DOHH2 (cell line): ENCODE measurements at regions not wholly inside any gene's neighbourhood (a gene's known extent, or its start where the extent isn't known, plus 50 kb on each side); places are given as distances from the start of the nearest gene placed in this dataset.

Experiments
- H3F3A ChIP-seq: fragments of 200-600 bp; sonication (generic), shearing (Covaris generic); 2 replicates; pipeline ENCODE4 v1.6.0; 2016; ENCODE audit warnings: antibody characterized with exemption, mild to moderate bottlenecking; ENCODE audit not compliant: control insufficient read depth, insufficient read depth
- H3K27ac ChIP-seq: fragments of 200-600 bp; sonication (generic); 2 replicates; pipeline ENCODE4 v1.5.1; 2014; ENCODE audit warnings: low read depth, mild to moderate bottlenecking, low read length, moderate library complexity
- H3K27me3 ChIP-seq: fragments of 200-600 bp; sonication (generic); 2 replicates; pipeline ENCODE4 v1.6.1; 2014; ENCODE audit warnings: mild to moderate bottlenecking, low read length, mixed read lengths; ENCODE audit not compliant: control insufficient read depth
- H3K36me3 ChIP-seq: fragments of 200-600 bp; sonication (generic); 2 replicates; pipeline ENCODE4 v1.6.1; 2014; ENCODE audit warnings: mild to moderate bottlenecking, low read length, moderate library complexity, mixed read lengths; ENCODE audit not compliant: control insufficient read depth
- H3K4me1 ChIP-seq: fragments of 200-600 bp; sonication (generic); 2 replicates; pipeline ENCODE4 v1.6.1; 2014; ENCODE audit warnings: mild to moderate bottlenecking, low read length, mixed read lengths; ENCODE audit not compliant: control insufficient read depth
- H3K4me2 ChIP-seq: fragments of 200-600 bp; sonication (generic); 2 replicates; pipeline ENCODE4 v1.6.0; 2014; ENCODE audit warnings: mild to moderate bottlenecking, low read length, moderate library complexity
- H3K4me3 ChIP-seq: fragments of 200-600 bp; sonication (generic); 2 replicates; pipeline ENCODE4 v1.5.1; 2014; ENCODE audit warnings: mild to moderate bottlenecking, low read length, mixed read lengths
- H3K79me2 ChIP-seq: fragments of 200-600 bp; sonication (generic); 2 replicates; pipeline ENCODE4 v1.6.1; 2014; ENCODE audit warnings: mild to moderate bottlenecking, low read length, mixed read lengths; ENCODE audit not compliant: control insufficient read depth
- H3K9me2 ChIP-seq: fragments of 200-600 bp; sonication (generic); replicated peaks from 2 replicates; pipeline ENCODE4 v1.6.1; 2014; ENCODE audit warnings: mild to moderate bottlenecking, low read length, mixed read lengths; ENCODE audit not compliant: control insufficient read depth
- H3K9me3 ChIP-seq: fragments of 200-600 bp; sonication (generic); 2 replicates; pipeline ENCODE4 v1.6.1; 2014; ENCODE audit warnings: antibody characterized with exemption, low read length, mixed read lengths; ENCODE audit not compliant: control insufficient read depth, insufficient read depth
- H4K20me1 ChIP-seq: fragments of 200-600 bp; sonication (generic); 2 replicates; pipeline ENCODE4 v1.6.0; 2014; ENCODE audit warnings: low read depth, mild to moderate bottlenecking, antibody characterized with exemption, low read length, moderate library complexity; ENCODE audit not compliant: control insufficient read depth, insufficient read depth
- EZH2phosphoT487 ChIP-seq: fragments of 200-600 bp; sonication (generic); IDR thresholded peaks from 2 replicates; pipeline ENCODE4 v1.6.1; 2017; ENCODE audit warnings: borderline replicate concordance, mild to moderate bottlenecking, antibody characterized with exemption, low read length, moderate library complexity, mixed read lengths
- TF ChIP-seq, protein P1 (sequence below): fragments of 200-600 bp; sonication (generic); IDR thresholded peaks from one replicate; pipeline ENCODE4 v1.5.1; 2014; ENCODE audit warnings: antibody characterized with exemption, mild to moderate bottlenecking, low read depth, low read length; ENCODE audit not compliant: poor library complexity, severe bottlenecking

DNA sequence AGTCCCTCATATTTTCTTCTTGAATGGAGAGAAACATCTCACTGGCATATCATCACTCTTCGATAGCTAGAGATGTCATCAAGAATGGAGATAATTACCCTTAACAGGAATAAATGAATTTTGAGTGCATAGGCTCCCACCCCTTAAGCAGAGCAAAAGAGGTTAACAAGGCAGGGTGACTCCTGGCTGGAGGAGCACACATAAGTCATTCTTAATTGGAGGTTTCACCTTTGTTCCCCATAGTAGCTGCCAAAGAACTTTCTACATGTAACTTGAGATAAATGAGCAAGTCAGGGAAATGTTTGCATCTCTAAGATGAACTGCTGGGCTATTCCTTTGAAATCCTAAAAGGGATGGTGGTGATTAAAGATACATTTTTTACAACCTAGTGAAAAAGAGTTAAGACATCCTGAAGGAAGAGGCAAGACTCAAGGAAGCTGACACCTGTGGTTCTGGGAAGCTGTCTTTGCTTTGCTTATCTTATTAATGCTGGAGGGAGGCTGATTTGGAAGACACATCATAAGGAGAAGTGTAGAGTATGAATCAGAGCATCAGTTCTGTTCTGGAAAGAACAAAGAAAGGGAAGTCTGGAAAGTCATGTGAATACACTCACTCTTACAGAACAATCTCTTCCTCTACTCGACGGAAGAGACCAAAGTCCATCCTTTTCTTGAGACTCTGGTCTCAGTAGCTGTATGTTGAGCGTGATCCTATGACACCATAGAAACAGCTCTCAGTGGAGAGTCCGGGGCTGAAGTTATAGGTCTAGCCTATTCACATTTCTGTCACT lies 326.3 kb downstream of the OSTF1 start:
- TF ChIP-seq, protein P1, sequence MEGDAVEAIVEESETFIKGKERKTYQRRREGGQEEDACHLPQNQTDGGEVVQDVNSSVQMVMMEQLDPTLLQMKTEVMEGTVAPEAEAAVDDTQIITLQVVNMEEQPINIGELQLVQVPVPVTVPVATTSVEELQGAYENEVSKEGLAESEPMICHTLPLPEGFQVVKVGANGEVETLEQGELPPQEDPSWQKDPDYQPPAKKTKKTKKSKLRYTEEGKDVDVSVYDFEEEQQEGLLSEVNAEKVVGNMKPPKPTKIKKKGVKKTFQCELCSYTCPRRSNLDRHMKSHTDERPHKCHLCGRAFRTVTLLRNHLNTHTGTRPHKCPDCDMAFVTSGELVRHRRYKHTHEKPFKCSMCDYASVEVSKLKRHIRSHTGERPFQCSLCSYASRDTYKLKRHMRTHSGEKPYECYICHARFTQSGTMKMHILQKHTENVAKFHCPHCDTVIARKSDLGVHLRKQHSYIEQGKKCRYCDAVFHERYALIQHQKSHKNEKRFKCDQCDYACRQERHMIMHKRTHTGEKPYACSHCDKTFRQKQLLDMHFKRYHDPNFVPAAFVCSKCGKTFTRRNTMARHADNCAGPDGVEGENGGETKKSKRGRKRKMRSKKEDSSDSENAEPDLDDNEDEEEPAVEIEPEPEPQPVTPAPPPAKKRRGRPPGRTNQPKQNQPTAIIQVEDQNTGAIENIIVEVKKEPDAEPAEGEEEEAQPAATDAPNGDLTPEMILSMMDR, result no peak
- TF ChIP-seq EZH2phosphoT487, result no peak
- no peaks in the 10 kb centered on the region for H3K4me1 ChIP-seq
- H3K4me3 ChIP-seq, result no peak overlapping the region

DNA sequence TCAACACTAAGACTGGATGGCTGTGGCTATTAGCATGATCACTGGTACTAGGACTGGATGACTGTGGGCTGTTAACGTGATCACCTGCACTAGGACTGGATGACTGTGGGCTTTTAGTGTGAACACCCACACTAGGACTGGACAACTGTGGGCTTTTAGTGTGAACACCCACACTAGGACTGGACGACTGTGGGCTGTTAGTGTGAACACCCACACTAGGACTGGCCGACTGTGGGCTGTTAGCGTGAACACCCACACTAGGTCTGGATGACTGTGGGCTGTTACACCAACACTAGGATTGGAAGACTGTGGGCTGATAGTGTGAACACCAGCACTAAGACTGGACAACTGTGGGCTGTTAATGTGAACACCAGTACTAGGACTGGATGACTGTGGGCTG lies 329.2 kb downstream of the OSTF1 start:
- H3K79me2 ChIP-seq, result no peaks in the 10 kb centered on the region
- no peaks in the 10 kb centered on the region for H3F3A ChIP-seq
- H3K4me1 ChIP-seq, result no peaks in the 10 kb centered on the region

More for the DNA sequence above, 326.3 kb downstream of the OSTF1 start:
- Histone ChIP-seq H3K27ac (no peak overlapping the region), H3F3A (no peaks in the 10 kb centered on the region), H3K9me2 (no peaks in the 10 kb centered on the region), H3K4me2 (no peak overlapping the region), H4K20me1 (no peaks in the 10 kb centered on the region), H3K9me3 (no peaks in the 10 kb centered on the region), H3K36me3 (no peaks in the 10 kb centered on the region), H3K27me3 (no peaks in the 10 kb centered on the region), H3K79me2 (no peaks in the 10 kb centered on the region)

DNA sequence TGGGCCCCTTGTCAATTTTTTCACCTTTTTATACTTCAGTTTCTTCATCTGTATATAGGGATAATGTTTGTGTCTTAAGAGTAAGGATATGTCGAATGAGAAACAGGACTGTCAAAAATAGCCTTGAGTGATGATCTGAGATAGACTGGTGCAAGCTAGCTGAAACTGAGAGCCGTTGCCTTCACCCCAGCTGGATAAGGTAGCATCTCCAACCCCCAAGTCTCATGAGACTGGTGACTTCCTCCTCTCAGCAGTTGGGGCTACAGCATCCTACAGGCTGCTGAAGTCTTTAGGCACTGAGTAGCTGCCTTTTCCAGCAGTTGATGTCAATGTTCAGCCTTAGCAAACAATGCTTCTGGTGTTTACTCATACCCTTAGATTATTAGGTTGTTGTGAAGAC lies 330.2 kb downstream of the OSTF1 start:
- H4K20me1 ChIP-seq, result no peaks in the 10 kb centered on the region

More for the DNA sequence above, 329.2 kb downstream of the OSTF1 start:
- no peaks in the 10 kb centered on the region for H3K27me3 ChIP-seq
- no peaks in the 10 kb centered on the region for H3K36me3 ChIP-seq
- no peak for TF ChIP-seq EZH2phosphoT487
- TF ChIP-seq, protein P1, result no peak
- no peaks in the 10 kb centered on the region for H3K9me2 ChIP-seq
- H3K4me2 ChIP-seq, result no peak overlapping the region
- no peak overlapping the region for H3K27ac ChIP-seq
- H4K20me1 ChIP-seq, result no peaks in the 10 kb centered on the region
- H3K9me3 ChIP-seq, result no peaks in the 10 kb centered on the region
- H3K4me3 ChIP-seq, result no peak overlapping the region

More for the DNA sequence above, 330.2 kb downstream of the OSTF1 start:
- no peak overlapping the region for H3K4me3 ChIP-seq
- TF ChIP-seq, protein P1, result no peak
- TF ChIP-seq EZH2phosphoT487, result no peak
- no peaks in the 10 kb centered on the region for H3K4me1 ChIP-seq
- no peaks in the 10 kb centered on the region for H3F3A ChIP-seq
- H3K79me2 ChIP-seq, result no peaks in the 10 kb centered on the region
- H3K27ac ChIP-seq, result no peak overlapping the region
- no peaks in the 10 kb centered on the region for H3K9me3 ChIP-seq
- H3K36me3 ChIP-seq, result no peaks in the 10 kb centered on the region
- H3K9me2 ChIP-seq, result no peaks in the 10 kb centered on the region
- no peaks in the 10 kb centered on the region for H3K27me3 ChIP-seq
- no peak overlapping the region for H3K4me2 ChIP-seq
